Kidney (tissue), 13 donors: ENCODE measurements at regions not wholly inside any gene's neighbourhood (a gene's known extent, or its start where the extent isn't known, plus 50 kb on each side); places are given as distances from the start of the nearest gene placed in this dataset.

Source experiments
- DNase-seq, 5 donors: peaks; one replicate each; pipeline ENCODE4 v3.0.0-alpha.2; 2013 to 2020
- FAIRE-seq: peaks from 2 replicates; lab custom pipeline; 2012; peaks lifted over from hg19 to GRCh38; lab: Jason Lieb, UNC
- H3K27ac ChIP-seq, 2 donors: one replicate each; pipeline ENCODE4 v1.7.0; 2013; ENCODE audit warnings: low read depth in 2 of 2, low read length in 2 of 2, inconsistent platforms in 1 of 2
- H3K27me3 ChIP-seq: one replicate; pipeline ENCODE4 v1.7.1; 2013; ENCODE audit warnings: low read length, inconsistent platforms; ENCODE audit not compliant: control insufficient read depth, insufficient read depth
- H3K36me3 ChIP-seq, 3 donors: one replicate each; pipeline versions ENCODE4 v1.7.0 to v1.7.1; 2013; ENCODE audit warnings: low read length in 3 of 3, control low read depth in 1 of 3, inconsistent platforms in 1 of 3; ENCODE audit not compliant: insufficient read depth in 3 of 3, control insufficient read depth in 2 of 3
- H3K4me1 ChIP-seq, 3 donors: one replicate each; pipeline versions ENCODE4 v1.7.0 to v1.7.1; 2013; ENCODE audit warnings: low read length in 3 of 3, inconsistent platforms in 1 of 3, low read depth in 1 of 3; ENCODE audit not compliant: control insufficient read depth in 2 of 3, insufficient read depth in 2 of 3
- H3K4me3 ChIP-seq, 3 donors: one replicate each; pipeline versions ENCODE4 v1.7.0 to v1.8.1; 2013; ENCODE audit warnings: low read length in 3 of 3, control low read depth in 1 of 3, inconsistent platforms in 1 of 3
- H3K9ac ChIP-seq, 3 donors: one replicate each; pipeline versions ENCODE4 v1.7.0 to v1.7.1; 2013; ENCODE audit warnings: low read length in 3 of 3, control low read depth in 1 of 3, inconsistent platforms in 1 of 3
- H3K9me3 ChIP-seq, 3 donors: one replicate each; pipeline versions ENCODE4 v1.7.0 to v1.7.1; 2013; ENCODE audit warnings: low read length in 3 of 3, control low read depth in 1 of 3, inconsistent platforms in 1 of 3; ENCODE audit not compliant: control insufficient read depth in 2 of 3, insufficient read depth in 1 of 3
- intact Hi-C: fragments of 100-400 bp; cut with DNase I; formaldehyde crosslinking; loops from one replicate; pipeline ENCODE4 v1.11.1; 2022
- TF ChIP-seq, protein P1 (sequence below): IDR thresholded peaks from 3 replicates; pipeline ENCODE4 v1.5.1; 2012; ENCODE audit warnings: mild to moderate bottlenecking, moderate library complexity, borderline replicate concordance; ENCODE audit not compliant: insufficient read depth; ENCODE audit errors: extremely low read depth
- donor health status: control.
- donor health status: control.
- donor health status: control.
- donor health status: control.
- donor health status: control.
- donor health status: DM: yes; HTN: yes; CAD: no.
- donor health status: Normal renal cell carcinoma (clear cell type).

GRCh38 chr13:62846302-62846701 lies 1430.7 kb upstream of the PCDH20 start:
- FAIRE-seq (no peak), DNase-seq (no peak)
- Histone ChIP-seq H3K36me3 (no peaks in the 10 kb centered on the region), H3K9me3 (no peaks in the 10 kb centered on the region), H3K27ac (no peak overlapping the region), H3K9ac (no peak overlapping the region), H3K4me1 (no peaks in the 10 kb centered on the region), H3K27me3 (no peaks in the 10 kb centered on the region), H3K4me3 (no peak overlapping the region)
- intact Hi-C loops = no loop called here
- TF ChIP-seq, protein P1, sequence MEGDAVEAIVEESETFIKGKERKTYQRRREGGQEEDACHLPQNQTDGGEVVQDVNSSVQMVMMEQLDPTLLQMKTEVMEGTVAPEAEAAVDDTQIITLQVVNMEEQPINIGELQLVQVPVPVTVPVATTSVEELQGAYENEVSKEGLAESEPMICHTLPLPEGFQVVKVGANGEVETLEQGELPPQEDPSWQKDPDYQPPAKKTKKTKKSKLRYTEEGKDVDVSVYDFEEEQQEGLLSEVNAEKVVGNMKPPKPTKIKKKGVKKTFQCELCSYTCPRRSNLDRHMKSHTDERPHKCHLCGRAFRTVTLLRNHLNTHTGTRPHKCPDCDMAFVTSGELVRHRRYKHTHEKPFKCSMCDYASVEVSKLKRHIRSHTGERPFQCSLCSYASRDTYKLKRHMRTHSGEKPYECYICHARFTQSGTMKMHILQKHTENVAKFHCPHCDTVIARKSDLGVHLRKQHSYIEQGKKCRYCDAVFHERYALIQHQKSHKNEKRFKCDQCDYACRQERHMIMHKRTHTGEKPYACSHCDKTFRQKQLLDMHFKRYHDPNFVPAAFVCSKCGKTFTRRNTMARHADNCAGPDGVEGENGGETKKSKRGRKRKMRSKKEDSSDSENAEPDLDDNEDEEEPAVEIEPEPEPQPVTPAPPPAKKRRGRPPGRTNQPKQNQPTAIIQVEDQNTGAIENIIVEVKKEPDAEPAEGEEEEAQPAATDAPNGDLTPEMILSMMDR = no peak

GRCh38 chr13:62839338-62839737 lies 1423.7 kb upstream of the PCDH20 start:
- no peaks in the 10 kb centered on the region for H3K36me3 ChIP-seq
- no peak overlapping the region for H3K27ac ChIP-seq
- FAIRE-seq (no peak), DNase-seq (peak in 1 of 5 donors; percentile 4)
- H3K27me3 ChIP-seq = no peaks in the 10 kb centered on the region
- TF ChIP-seq, protein P1 = no peak
- no peaks in the 10 kb centered on the region for H3K4me1 ChIP-seq
- no peaks in the 10 kb centered on the region for H3K9me3 ChIP-seq
- H3K9ac ChIP-seq = no peak overlapping the region
- no peak overlapping the region for H3K4me3 ChIP-seq
- intact Hi-C loops = no loop called here

DNA sequence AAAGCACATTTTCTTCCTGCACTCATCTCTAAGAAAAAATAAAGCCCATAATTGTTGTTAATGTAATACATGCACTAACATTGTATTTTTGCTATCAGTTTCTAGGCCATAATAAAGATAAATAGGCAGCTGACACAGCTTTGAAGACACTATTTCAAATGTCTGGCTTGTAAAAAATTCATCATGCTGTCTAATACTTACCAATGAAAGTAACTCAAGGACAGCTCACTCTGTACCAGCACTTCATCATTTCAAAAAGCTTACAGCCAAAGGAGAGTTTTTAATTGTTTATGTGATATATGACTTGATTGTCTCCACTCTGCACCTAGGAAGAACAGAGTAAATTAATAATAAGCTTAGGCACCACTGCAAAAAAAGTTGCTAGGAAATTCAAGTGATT lies 1423.3 kb upstream of the PCDH20 start:
- FAIRE-seq (no peak), DNase-seq (peak in 2 of 5 donors; percentile 0 to 17)
- intact Hi-C loops = no loop called here
- Histone ChIP-seq H3K4me1 (no peaks in the 10 kb centered on the region), H3K27me3 (no peaks in the 10 kb centered on the region), H3K4me3 (no peak overlapping the region), H3K9me3 (no peaks in the 10 kb centered on the region), H3K36me3 (no peaks in the 10 kb centered on the region), H3K27ac (no peak overlapping the region), H3K9ac (no peak overlapping the region)
- TF ChIP-seq, protein P1 = no peak

DNA sequence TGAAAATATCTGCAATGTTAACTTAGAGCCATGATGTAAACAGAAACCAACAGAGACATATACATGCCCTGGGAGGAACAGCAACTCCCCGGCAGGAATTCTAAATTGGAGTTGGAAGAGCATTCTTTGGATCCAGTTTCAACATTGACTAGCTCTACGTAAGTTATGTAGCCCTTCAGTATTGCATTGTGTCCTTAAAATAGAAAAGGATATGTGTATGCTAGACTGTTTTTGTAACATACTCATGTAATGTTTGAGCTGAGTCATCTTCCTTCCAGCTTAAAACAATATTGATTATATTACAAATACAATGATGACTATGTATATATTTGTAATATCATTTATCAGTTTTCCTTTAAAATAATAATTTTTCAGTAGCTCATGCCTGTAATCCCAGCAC lies 1422.2 kb upstream of the PCDH20 start:
- H3K4me3 ChIP-seq = no peak overlapping the region
- H3K4me1 ChIP-seq = no peaks in the 10 kb centered on the region
- no peaks in the 10 kb centered on the region for H3K36me3 ChIP-seq
- H3K9me3 ChIP-seq = no peaks in the 10 kb centered on the region
- FAIRE-seq (no peak), DNase-seq (no peak)
- H3K9ac ChIP-seq = no peak overlapping the region
- intact Hi-C loops = no loop called here
- TF ChIP-seq, protein P1 = no peak
- no peak overlapping the region for H3K27ac ChIP-seq
- no peaks in the 10 kb centered on the region for H3K27me3 ChIP-seq
